ENCODE measurements at regions not wholly inside any gene's neighbourhood (a gene's known extent, or its start where the extent isn't known, plus 50 kb on each side); places are given as distances from the start of the nearest gene placed in this dataset.

DNA sequence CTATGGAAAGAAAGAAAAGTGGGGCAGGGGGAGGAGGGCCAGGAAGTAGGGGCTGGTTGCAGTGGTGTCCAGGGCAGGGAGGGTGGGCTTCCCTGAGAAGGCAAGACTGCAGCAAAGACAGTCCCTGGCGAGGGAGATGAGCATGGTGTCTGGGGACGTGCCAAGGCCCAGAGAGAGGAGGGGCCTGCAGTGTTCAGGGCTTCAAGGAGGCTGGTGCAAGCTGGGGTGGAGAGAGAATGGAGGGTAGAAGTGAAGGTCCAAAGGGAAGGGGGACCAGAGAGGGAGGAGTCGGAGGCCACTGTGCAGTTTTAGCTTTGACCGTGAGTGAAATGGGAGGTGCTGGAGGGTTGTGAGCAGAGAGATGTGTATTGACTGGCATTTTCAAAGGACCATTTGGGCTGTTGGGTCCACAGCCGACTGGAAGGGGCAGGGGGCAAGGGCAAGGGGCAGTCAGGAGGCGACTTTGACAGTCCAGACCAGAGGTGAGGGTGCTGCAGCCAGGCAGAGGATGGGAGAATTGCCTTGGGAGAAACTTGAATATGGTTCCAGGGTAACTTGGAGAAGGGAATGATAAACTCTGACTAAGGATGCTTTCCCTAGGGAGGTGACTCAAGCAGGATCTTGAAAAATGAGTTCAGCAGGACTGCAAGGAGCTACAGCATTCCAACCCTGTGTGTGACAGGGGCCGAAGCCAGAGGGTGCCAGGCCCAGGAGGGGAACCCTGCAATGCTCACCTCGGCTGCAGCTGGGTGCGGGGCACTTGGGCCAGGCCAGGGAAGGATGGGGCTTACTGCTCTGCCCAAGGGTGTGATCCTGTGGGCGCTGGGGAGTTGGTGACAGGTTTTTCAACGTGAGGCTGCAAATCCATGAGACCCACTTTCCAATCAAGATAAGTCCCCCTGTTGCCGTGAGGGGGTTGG, 177.1 kb upstream of the HAAO start:
- Mint-ChIP-seq H3K4me3 (no peak overlapping the region), H3K9me3 (no peaks in the 10 kb centered on the region), H3K27ac (peak overlapping the region in 1 of 2 donors; percentile 5), H3K36me3 (ENCODE audit: insufficient read depth) (no peaks in the 10 kb centered on the region), H3K27me3 (peaks cover 0 to 8% of the 10 kb centered on the region in 2 donors), H3K4me1 (ENCODE audit: low read depth in 2 of 2) (peaks cover 0 to 2% of the 10 kb centered on the region in 2 donors)
- DNase-seq, result no peak
- ATAC-seq (replicated peaks), result no peak

DNA sequence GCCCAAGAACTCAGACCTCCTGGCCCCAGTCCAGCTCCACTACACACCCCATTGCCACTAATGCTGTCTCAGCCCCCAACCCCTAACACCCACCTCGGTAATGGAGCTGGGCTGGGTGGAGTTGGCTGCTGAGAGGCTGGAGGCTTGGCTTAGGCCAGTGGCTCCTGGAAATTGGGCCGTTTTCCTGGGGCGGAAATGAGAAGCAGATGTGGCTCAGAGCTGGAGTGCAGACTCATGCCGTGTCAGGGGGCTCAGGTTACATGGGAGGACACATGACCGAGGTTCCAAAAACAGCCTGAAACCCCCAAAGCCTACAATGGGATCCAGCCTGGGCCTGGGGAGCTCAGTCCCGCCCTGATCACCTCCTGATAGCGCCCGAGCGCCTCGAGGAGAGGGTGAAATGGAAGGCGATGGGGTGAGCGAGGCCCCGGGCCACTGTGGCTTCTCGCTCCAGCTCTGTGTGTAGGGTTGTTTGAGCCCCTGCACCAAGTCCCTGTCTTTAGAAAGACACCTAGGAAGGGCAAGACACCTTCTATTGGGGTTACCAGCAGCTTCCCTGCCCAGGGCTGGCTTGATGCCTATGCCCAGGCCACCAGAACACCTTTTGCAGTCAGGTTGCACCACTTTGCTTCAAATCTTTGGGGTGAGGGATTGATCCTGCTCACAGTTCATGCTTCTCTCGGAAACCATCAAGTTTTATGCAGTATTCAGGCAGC, 175.7 kb upstream of the HAAO start:
- peaks cover 0 to 1% of the 10 kb centered on the region in 2 donors for H3K27me3 Mint-ChIP-seq

DNA sequence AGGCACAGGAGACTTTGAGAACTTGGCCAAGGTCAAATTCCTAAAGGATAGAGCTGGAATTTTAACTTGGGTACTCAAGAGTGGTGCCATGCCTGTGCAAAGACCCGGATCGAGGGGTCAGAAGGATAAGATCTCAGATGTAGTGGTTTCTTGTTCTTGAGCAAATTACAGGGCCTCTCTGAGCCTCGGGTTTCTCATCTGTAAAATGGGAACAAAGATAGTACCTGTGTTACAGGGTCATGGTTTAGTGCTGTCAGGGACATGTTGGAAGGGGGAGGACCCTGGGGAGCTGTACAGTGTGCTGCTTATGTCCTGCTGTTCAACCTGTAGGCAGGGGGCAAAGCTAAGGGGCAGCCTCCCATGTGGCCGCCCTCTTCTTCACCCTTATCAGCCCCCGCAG, 173.5 kb upstream of the HAAO start:
- Mint-ChIP-seq H3K9me3 (no peaks in the 10 kb centered on the region), H3K4me1 (ENCODE audit: low read depth in 2 of 2) (peaks cover 0 to 6% of the 10 kb centered on the region in 2 donors), H3K4me3 (no peak overlapping the region), H3K27me3 (peaks cover 9 to 19% of the 10 kb centered on the region in 2 donors), H3K36me3 (ENCODE audit: insufficient read depth) (no peaks in the 10 kb centered on the region), H3K27ac (no peak overlapping the region)
- no peak for ATAC-seq (replicated peaks)
- DNase-seq, result no peak

More for the DNA sequence above, 175.7 kb upstream of the HAAO start:
- Mint-ChIP-seq H3K4me1 (ENCODE audit: low read depth in 2 of 2) (peaks cover under 1 to 2% of the 10 kb centered on the region in 2 donors), H3K9me3 (no peaks in the 10 kb centered on the region), H3K4me3 (no peak overlapping the region), H3K36me3 (ENCODE audit: insufficient read depth) (no peaks in the 10 kb centered on the region), H3K27ac (no peak overlapping the region)
- ATAC-seq (replicated peaks) (no peak), DNase-seq (no peak)

DNA sequence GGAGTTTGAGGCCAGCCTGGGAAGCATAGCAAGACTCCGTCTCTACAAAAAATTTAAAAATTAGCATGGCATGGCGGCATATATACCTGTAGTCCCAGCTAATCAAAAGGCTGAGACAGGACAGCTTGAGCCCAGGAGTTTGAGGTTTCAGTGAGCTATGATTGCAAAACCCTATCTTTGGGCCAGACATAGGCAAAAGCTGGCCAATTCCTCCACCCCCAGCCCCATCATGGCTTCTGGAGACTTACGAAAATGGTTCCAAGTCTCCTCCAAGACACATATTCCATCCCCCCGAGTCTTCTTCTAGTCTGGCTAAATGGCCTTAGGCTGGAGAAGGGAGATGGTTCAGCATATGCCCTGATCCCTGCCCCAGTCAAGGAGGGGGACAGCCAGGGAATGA, 172.8 kb upstream of the HAAO start:
- peaks cover 0 to 6% of the 10 kb centered on the region in 2 donors for H3K4me1 Mint-ChIP-seq (ENCODE audit: low read depth in 2 of 2)
- H3K9me3 Mint-ChIP-seq, result no peaks in the 10 kb centered on the region
- ATAC-seq (replicated peaks) (no peak), DNase-seq (no peak)
- H3K36me3 Mint-ChIP-seq (ENCODE audit: insufficient read depth), result no peaks in the 10 kb centered on the region
- peaks cover 13 to 25% of the 10 kb centered on the region in 2 donors for H3K27me3 Mint-ChIP-seq
- no peak overlapping the region for H3K4me3 Mint-ChIP-seq
- no peak overlapping the region for H3K27ac Mint-ChIP-seq

DNA sequence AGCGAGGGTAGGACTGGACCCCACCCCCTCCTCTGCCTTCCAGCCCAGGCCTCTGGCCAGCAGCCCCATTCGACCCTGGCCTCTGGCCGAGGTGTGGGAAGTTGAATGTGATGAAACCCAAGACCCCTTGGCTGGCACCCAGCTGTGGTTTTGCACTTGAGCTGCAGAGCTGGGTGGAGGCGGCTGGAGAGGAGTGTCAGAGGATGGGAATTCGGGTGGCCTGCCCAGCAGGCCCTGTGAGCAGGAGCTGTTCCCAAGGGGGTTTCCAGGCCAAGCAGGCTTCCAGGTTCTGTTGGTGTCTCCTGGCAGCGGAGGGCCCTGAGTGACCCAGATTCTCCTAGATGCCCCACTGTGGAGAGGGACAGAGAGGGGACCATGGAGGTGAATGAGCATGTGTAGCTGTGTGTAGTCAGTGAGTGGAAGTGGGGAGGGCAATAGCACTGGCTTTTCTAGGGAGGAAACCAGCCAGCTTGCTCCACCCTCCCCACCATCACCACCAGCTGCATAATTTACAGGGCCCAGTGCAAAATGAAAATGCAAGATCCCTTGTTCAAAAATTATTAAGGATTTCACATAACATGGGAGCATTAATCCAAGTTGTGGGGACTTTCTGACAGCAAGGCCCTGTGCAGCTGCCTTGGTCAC, 172.2 kb upstream of the HAAO start:
- peaks cover 0 to 6% of the 10 kb centered on the region in 2 donors for H3K4me1 Mint-ChIP-seq (ENCODE audit: low read depth in 2 of 2)
- no peaks in the 10 kb centered on the region for H3K9me3 Mint-ChIP-seq
- H3K27ac Mint-ChIP-seq, result no peak overlapping the region
- no peaks in the 10 kb centered on the region for H3K36me3 Mint-ChIP-seq (ENCODE audit: insufficient read depth)
- DNase-seq (no peak), ATAC-seq (replicated peaks) (no peak)
- H3K27me3 Mint-ChIP-seq, result peaks cover 13 to 25% of the 10 kb centered on the region in 2 donors
- no peak overlapping the region for H3K4me3 Mint-ChIP-seq

DNA sequence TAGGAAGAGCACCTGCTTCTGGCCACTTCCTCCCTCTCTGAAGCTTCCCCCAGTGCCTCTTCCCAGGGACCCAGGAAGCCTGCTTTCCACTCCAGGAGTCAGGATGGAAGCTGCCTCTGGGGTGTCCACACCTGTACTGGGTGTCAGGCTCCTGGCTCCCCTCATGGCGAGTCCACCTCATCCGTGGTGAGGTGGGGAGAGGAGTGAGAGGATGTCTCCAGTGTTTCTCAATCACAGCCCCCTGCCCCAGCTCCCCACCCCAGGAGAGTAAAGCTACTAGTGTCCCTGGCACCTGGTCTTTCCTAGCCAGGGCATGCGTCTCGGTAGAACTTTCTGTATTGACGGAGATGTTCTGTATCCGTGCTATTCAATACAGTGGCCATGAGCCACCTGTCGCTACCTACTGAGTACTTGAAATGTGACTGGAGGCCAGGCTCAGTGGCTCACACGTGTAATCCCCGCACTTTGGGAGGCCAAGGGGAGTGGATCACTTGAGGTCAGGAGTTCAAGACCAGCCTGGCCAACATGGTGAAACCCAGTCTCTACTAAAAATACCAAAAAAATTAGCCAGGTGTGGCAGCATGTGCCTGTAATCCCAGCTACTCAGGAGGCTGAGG, 171.2 kb upstream of the HAAO start:
- Mint-ChIP-seq H3K9me3 (no peaks in the 10 kb centered on the region), H3K27ac (no peak overlapping the region), H3K27me3 (peaks cover 13 to 35% of the 10 kb centered on the region in 2 donors), H3K4me3 (no peak overlapping the region), H3K36me3 (ENCODE audit: insufficient read depth) (no peaks in the 10 kb centered on the region), H3K4me1 (ENCODE audit: low read depth in 2 of 2) (peaks cover 0 to 6% of the 10 kb centered on the region in 2 donors)
- DNase-seq (no peak), ATAC-seq (replicated peaks) (no peak)

DNA sequence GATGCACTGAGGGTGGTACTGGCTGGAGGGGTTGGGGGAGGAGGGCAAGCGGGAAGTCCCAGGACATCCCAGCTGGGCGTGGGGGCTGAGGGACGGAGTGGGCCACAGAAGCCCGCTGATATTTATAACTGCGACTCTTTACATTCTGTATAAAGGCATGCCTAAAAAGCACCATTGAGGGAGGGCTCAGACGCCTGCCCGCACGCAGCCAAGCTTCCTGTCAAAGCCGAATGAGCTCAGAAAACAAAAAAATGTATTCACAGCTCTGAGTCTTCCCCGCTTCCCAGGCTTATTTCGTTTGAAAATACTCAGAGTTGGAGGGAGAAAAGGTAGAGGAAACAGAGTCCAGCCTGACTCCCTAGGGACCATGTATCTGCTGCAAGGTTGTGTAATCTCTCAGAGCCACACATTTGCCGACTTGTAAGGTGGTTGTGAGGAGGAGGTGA, 170.1 kb upstream of the HAAO start:
- ATAC-seq (replicated peaks), result no peak
- no peak overlapping the region for H3K4me3 Mint-ChIP-seq
- peaks cover 13 to 37% of the 10 kb centered on the region in 2 donors for H3K27me3 Mint-ChIP-seq
- H3K9me3 Mint-ChIP-seq, result no peaks in the 10 kb centered on the region
- peaks cover 0 to 6% of the 10 kb centered on the region in 2 donors for H3K4me1 Mint-ChIP-seq (ENCODE audit: low read depth in 2 of 2)
- no peak for DNase-seq
- no peaks in the 10 kb centered on the region for H3K36me3 Mint-ChIP-seq (ENCODE audit: insufficient read depth)
- H3K27ac Mint-ChIP-seq, result no peak overlapping the region

DNA sequence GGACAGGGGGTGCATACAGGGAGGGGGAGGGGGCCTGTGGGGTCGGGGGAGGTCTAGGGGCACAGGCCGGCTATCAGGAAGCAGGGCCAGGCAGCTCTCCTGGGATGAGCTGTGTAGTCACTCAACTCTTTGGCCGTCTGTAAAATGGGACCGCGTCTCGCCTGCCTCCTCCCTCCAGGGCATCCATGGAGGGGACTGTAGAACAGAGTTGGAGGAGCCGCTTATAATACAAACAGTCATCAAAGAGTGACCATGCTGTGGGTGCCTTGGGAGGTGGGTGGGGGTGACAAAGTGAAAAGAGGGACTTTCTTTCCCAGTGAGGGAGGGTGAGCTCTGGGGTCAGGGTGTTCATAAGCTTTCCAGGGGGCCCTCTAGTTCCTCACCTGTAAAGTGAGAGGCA, 169.6 kb upstream of the HAAO start:
- Mint-ChIP-seq H3K36me3 (ENCODE audit: insufficient read depth) (no peaks in the 10 kb centered on the region), H3K4me1 (ENCODE audit: low read depth in 2 of 2) (peaks cover 0 to 6% of the 10 kb centered on the region in 2 donors), H3K27me3 (peaks cover 13 to 37% of the 10 kb centered on the region in 2 donors), H3K9me3 (no peaks in the 10 kb centered on the region), H3K27ac (no peak overlapping the region), H3K4me3 (no peak overlapping the region)
- ATAC-seq (replicated peaks) (no peak), DNase-seq (no peak)

DNA sequence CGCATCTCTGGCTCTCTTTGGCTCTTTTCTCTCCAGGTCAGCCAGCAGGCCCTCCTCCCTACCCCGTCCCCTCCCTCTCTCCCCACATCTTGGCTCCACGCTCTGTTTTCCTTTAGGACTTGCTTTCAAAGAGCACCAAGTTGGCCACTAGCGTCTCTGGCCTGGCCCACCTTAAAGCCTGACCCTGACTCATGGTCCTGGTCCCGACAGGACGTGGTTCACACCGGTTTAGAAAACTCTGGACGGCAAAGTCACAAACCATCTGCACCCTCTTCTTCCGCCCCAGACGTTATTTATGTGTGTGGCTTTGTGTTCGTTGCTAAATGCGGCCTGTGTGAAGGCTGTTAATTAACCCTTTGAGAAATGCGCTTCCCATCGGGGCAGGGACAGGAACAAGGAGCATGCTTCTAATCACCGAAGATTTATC, 169.0 kb upstream of the HAAO start:
- Mint-ChIP-seq H3K27me3 (peaks cover 13 to 37% of the 10 kb centered on the region in 2 donors), H3K27ac (no peak overlapping the region), H3K36me3 (ENCODE audit: insufficient read depth) (no peaks in the 10 kb centered on the region), H3K9me3 (no peaks in the 10 kb centered on the region), H3K4me3 (no peak overlapping the region), H3K4me1 (ENCODE audit: low read depth in 2 of 2) (peaks cover 0 to 6% of the 10 kb centered on the region in 2 donors)
- ATAC-seq (replicated peaks) (no peak), DNase-seq (no peak)

DNA sequence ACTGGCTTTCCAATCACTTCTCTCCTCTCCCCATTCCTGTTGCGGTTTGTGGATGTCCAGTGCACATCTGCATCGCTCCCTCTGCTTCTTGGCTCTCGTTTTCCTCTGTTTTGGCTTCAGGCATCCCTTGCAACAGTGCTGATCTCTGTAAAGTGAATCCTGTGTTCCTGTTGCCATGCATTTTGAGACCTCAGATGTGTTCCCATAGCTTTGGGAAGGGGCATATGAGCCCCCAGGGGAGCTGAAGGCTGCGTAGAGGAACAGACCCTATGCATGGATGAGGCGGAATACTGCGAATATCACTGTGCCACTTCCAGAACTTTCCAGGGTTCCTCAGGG, 168.4 kb upstream of the HAAO start:
- Mint-ChIP-seq H3K36me3 (ENCODE audit: insufficient read depth) (no peaks in the 10 kb centered on the region), H3K4me3 (no peak overlapping the region), H3K27ac (peak overlapping the region in 1 of 2 donors; percentile 57), H3K27me3 (peaks cover 13 to 37% of the 10 kb centered on the region in 2 donors), H3K4me1 (ENCODE audit: low read depth in 2 of 2) (peaks cover 0 to 6% of the 10 kb centered on the region in 2 donors), H3K9me3 (no peaks in the 10 kb centered on the region)
- ATAC-seq (replicated peaks) (no peak), DNase-seq (no peak)

DNA sequence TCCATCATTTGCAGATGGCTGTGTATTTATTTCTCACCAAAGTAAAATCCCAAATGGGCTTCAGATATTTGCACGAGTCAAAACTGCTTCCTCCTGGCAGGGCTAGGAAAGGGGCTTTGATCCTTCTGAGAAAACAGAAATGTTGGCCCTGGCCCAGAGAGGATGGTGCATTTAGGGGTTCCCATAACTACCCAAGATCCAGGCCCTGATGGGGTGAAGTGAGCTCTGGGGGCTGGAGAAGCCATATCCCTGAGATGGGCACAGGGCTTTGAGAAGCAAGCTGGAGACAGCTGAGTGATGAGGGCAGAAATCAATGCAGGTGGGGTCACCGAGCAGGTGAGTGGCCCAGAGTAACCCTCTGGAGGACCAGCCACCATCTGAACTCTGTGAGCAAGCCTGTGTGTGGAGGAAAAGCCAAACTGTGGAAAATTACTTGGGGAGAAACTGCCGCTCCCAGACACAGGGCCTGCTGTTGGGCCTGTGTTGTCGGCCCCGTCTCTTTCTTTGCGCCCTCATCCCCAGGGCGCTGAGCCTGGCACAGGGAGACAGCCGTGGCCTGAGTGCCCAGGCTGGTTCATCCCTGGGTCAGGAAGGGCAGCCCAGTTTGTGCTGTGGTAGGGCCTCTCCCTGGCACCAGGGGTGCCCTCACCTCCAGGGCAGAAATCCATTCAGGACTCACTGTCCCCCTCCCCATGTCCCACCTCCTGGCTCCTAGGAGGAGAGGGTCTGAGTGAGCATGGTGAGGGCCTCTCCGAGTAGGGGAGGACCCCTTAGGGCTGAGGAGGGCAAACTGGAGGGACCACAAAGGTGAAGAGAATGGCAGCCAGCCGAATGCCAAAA, 167.8 kb upstream of the HAAO start:
- H3K9me3 Mint-ChIP-seq, result no peaks in the 10 kb centered on the region
- no peak overlapping the region for H3K4me3 Mint-ChIP-seq
- no peak overlapping the region for H3K27ac Mint-ChIP-seq
- DNase-seq (no peak), ATAC-seq (replicated peaks) (no peak)
- peaks cover 13 to 37% of the 10 kb centered on the region in 2 donors for H3K27me3 Mint-ChIP-seq
- peaks cover 0 to 6% of the 10 kb centered on the region in 2 donors for H3K4me1 Mint-ChIP-seq (ENCODE audit: low read depth in 2 of 2)
- H3K36me3 Mint-ChIP-seq (ENCODE audit: insufficient read depth), result no peaks in the 10 kb centered on the region

DNA sequence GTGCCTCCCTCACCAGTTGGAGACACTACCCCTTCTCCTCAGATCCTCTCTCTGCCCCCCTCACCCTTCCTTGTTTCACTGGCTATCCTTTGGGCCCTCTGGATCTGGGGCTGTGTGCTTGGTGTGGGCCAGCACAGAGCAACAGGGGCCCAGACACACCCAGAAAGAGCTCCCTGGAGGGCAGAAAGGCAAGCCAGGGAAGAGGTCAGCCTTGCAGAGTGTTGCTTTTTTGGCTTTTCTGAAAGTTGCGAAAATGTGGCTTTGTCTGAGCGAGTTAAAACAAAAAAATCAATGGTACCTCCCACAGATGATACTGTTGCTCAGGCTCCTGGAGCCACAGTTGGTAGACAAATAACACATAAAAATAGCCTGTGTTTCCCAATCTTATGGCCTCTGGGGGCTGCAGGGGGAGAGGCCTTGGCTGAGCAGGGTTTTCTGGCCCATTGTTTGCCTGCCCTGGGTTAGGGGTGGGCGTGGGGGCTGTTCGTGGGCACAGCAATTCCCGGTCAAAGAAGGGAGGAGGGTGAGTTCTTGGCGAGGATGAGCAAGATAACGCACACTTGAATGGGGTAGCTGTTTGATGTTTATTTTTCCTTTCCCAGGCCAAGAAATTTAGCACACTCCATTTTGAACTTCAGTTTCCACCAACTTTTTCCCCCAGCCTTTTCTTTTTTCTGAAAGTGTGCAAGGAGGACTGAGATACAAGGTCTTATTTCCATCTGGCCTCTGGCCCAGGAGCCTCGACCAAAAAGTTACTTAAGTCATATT, 167.0 kb upstream of the HAAO start:
- no peak for DNase-seq
- Mint-ChIP-seq H3K4me3 (no peak overlapping the region), H3K9me3 (no peaks in the 10 kb centered on the region), H3K27ac (peak overlapping the region in 1 of 2 donors; percentile 75), H3K36me3 (ENCODE audit: insufficient read depth) (no peaks in the 10 kb centered on the region), H3K4me1 (ENCODE audit: low read depth in 2 of 2) (peaks cover 0 to 6% of the 10 kb centered on the region in 2 donors), H3K27me3 (peaks cover 13 to 37% of the 10 kb centered on the region in 2 donors)
- no peak for ATAC-seq (replicated peaks)

All from effector memory CD8-positive, alpha-beta T cell (primary cell).